ENCODE measurements at regions not wholly inside any gene's neighbourhood (a gene's known extent, or its start where the extent isn't known, plus 50 kb on each side); places are given as distances from the start of the nearest gene placed in this dataset.

- no peak overlapping the region for H3K9ac ChIP-seq (ENCODE audit: low read length in 2 of 2)
- H3K27me3 ChIP-seq (ENCODE audit: control insufficient read depth in 1 of 2, insufficient read depth in 2 of 2, low read length in 2 of 2) = no peaks in the 10 kb centered on the region
- H3K27ac ChIP-seq (ENCODE audit: low read length) = no peak overlapping the region
- H3K4me3 ChIP-seq (ENCODE audit: low read length in 2 of 2) = no peak overlapping the region
- no peaks in the 10 kb centered on the region for H3K4me1 ChIP-seq (ENCODE audit: control insufficient read depth, insufficient read depth, low read length)
- no peaks in the 10 kb centered on the region for H3K36me3 ChIP-seq (ENCODE audit: control insufficient read depth in 2 of 2, insufficient read depth in 2 of 2, low read length in 2 of 2)
- H3K9me3 ChIP-seq (ENCODE audit: control insufficient read depth in 2 of 2, low read length in 2 of 2) = no peaks in the 10 kb centered on the region
These were observed 1920.7 kb upstream of the CELF4 start for GRCh38 chr18:39486268-39486667.

- no peak overlapping the region for H3K4me3 ChIP-seq (ENCODE audit: low read length in 2 of 2)
- H3K4me1 ChIP-seq (ENCODE audit: control insufficient read depth, insufficient read depth, low read length) = peaks cover under 1% of the 10 kb centered on the region
- no peak overlapping the region for H3K27ac ChIP-seq (ENCODE audit: low read length)
- H3K36me3 ChIP-seq (ENCODE audit: control insufficient read depth in 2 of 2, insufficient read depth in 2 of 2, low read length in 2 of 2) = no peaks in the 10 kb centered on the region
- no peaks in the 10 kb centered on the region for H3K27me3 ChIP-seq (ENCODE audit: control insufficient read depth in 1 of 2, insufficient read depth in 2 of 2, low read length in 2 of 2)
- no peaks in the 10 kb centered on the region for H3K9me3 ChIP-seq (ENCODE audit: control insufficient read depth in 2 of 2, low read length in 2 of 2)
- no peak overlapping the region for H3K9ac ChIP-seq (ENCODE audit: low read length in 2 of 2)
These were observed 1920.1 kb upstream of the CELF4 start for GRCh38 chr18:39485696-39486095.

GRCh38 chr18:39481281-39481680 lies 1915.7 kb upstream of the CELF4 start:
- peaks cover 4% of the 10 kb centered on the region for H3K4me1 ChIP-seq (ENCODE audit: control insufficient read depth, insufficient read depth, low read length)
- no peaks in the 10 kb centered on the region for H3K36me3 ChIP-seq (ENCODE audit: control insufficient read depth in 2 of 2, insufficient read depth in 2 of 2, low read length in 2 of 2)
- H3K9ac ChIP-seq (ENCODE audit: low read length in 2 of 2) = no peak overlapping the region
- no peak overlapping the region for H3K4me3 ChIP-seq (ENCODE audit: low read length in 2 of 2)
- H3K9me3 ChIP-seq (ENCODE audit: control insufficient read depth in 2 of 2, low read length in 2 of 2) = no peaks in the 10 kb centered on the region
- H3K27ac ChIP-seq (ENCODE audit: low read length) = no peak overlapping the region
- H3K27me3 ChIP-seq (ENCODE audit: control insufficient read depth in 1 of 2, insufficient read depth in 2 of 2, low read length in 2 of 2) = no peaks in the 10 kb centered on the region

- Histone ChIP-seq H3K4me3 (ENCODE audit: low read length in 2 of 2) (no peak overlapping the region), H3K27ac (ENCODE audit: low read length) (no peak overlapping the region), H3K4me1 (ENCODE audit: control insufficient read depth, insufficient read depth, low read length) (peaks cover 4% of the 10 kb centered on the region), H3K9me3 (ENCODE audit: control insufficient read depth in 2 of 2, low read length in 2 of 2) (no peaks in the 10 kb centered on the region), H3K36me3 (ENCODE audit: control insufficient read depth in 2 of 2, insufficient read depth in 2 of 2, low read length in 2 of 2) (no peaks in the 10 kb centered on the region), H3K9ac (ENCODE audit: low read length in 2 of 2) (no peak overlapping the region), H3K27me3 (ENCODE audit: control insufficient read depth in 1 of 2, insufficient read depth in 2 of 2, low read length in 2 of 2) (no peaks in the 10 kb centered on the region)
These were observed 1915.0 kb upstream of the CELF4 start for GRCh38 chr18:39480494-39481195.

GRCh38 chr18:39464006-39464405 lies 1898.4 kb upstream of the CELF4 start:
- Histone ChIP-seq H3K9me3 (ENCODE audit: control insufficient read depth in 2 of 2, low read length in 2 of 2) (no peaks in the 10 kb centered on the region), H3K27me3 (ENCODE audit: control insufficient read depth in 1 of 2, insufficient read depth in 2 of 2, low read length in 2 of 2) (no peaks in the 10 kb centered on the region), H3K27ac (ENCODE audit: low read length) (no peak overlapping the region), H3K36me3 (ENCODE audit: control insufficient read depth in 2 of 2, insufficient read depth in 2 of 2, low read length in 2 of 2) (no peaks in the 10 kb centered on the region), H3K4me3 (ENCODE audit: low read length in 2 of 2) (no peak overlapping the region), H3K4me1 (ENCODE audit: control insufficient read depth, insufficient read depth, low read length) (no peaks in the 10 kb centered on the region), H3K9ac (ENCODE audit: low read length in 2 of 2) (no peak overlapping the region)

- H3K4me3 ChIP-seq (ENCODE audit: low read length in 2 of 2) = no peak overlapping the region
- H3K9me3 ChIP-seq (ENCODE audit: control insufficient read depth in 2 of 2, low read length in 2 of 2) = no peaks in the 10 kb centered on the region
- H3K36me3 ChIP-seq (ENCODE audit: control insufficient read depth in 2 of 2, insufficient read depth in 2 of 2, low read length in 2 of 2) = no peaks in the 10 kb centered on the region
- H3K4me1 ChIP-seq (ENCODE audit: control insufficient read depth, insufficient read depth, low read length) = no peaks in the 10 kb centered on the region
- no peaks in the 10 kb centered on the region for H3K27me3 ChIP-seq (ENCODE audit: control insufficient read depth in 1 of 2, insufficient read depth in 2 of 2, low read length in 2 of 2)
- H3K27ac ChIP-seq (ENCODE audit: low read length) = no peak overlapping the region
- no peak overlapping the region for H3K9ac ChIP-seq (ENCODE audit: low read length in 2 of 2)
These were observed 1896.8 kb upstream of the CELF4 start for GRCh38 chr18:39462436-39462835.

GRCh38 chr18:39460136-39460535 lies 1894.5 kb upstream of the CELF4 start:
- Histone ChIP-seq H3K27me3 (ENCODE audit: control insufficient read depth in 1 of 2, insufficient read depth in 2 of 2, low read length in 2 of 2) (no peaks in the 10 kb centered on the region), H3K4me3 (ENCODE audit: low read length in 2 of 2) (no peak overlapping the region), H3K9ac (ENCODE audit: low read length in 2 of 2) (no peak overlapping the region), H3K9me3 (ENCODE audit: control insufficient read depth in 2 of 2, low read length in 2 of 2) (no peaks in the 10 kb centered on the region), H3K27ac (ENCODE audit: low read length) (no peak overlapping the region), H3K36me3 (ENCODE audit: control insufficient read depth in 2 of 2, insufficient read depth in 2 of 2, low read length in 2 of 2) (no peaks in the 10 kb centered on the region), H3K4me1 (ENCODE audit: control insufficient read depth, insufficient read depth, low read length) (no peaks in the 10 kb centered on the region)

GRCh38 chr18:39455285-39455684 lies 1889.7 kb upstream of the CELF4 start:
- Histone ChIP-seq H3K9me3 (ENCODE audit: control insufficient read depth in 2 of 2, low read length in 2 of 2) (no peaks in the 10 kb centered on the region), H3K9ac (ENCODE audit: low read length in 2 of 2) (no peak overlapping the region), H3K36me3 (ENCODE audit: control insufficient read depth in 2 of 2, insufficient read depth in 2 of 2, low read length in 2 of 2) (no peaks in the 10 kb centered on the region), H3K27ac (ENCODE audit: low read length) (no peak overlapping the region), H3K27me3 (ENCODE audit: control insufficient read depth in 1 of 2, insufficient read depth in 2 of 2, low read length in 2 of 2) (no peaks in the 10 kb centered on the region), H3K4me3 (ENCODE audit: low read length in 2 of 2) (no peak overlapping the region), H3K4me1 (ENCODE audit: control insufficient read depth, insufficient read depth, low read length) (peaks cover 2% of the 10 kb centered on the region)

GRCh38 chr18:39454866-39455265 lies 1889.3 kb upstream of the CELF4 start:
- no peak overlapping the region for H3K4me3 ChIP-seq (ENCODE audit: low read length in 2 of 2)
- peaks cover 2% of the 10 kb centered on the region for H3K4me1 ChIP-seq (ENCODE audit: control insufficient read depth, insufficient read depth, low read length)
- no peaks in the 10 kb centered on the region for H3K27me3 ChIP-seq (ENCODE audit: control insufficient read depth in 1 of 2, insufficient read depth in 2 of 2, low read length in 2 of 2)
- H3K9ac ChIP-seq (ENCODE audit: low read length in 2 of 2) = no peak overlapping the region
- H3K36me3 ChIP-seq (ENCODE audit: control insufficient read depth in 2 of 2, insufficient read depth in 2 of 2, low read length in 2 of 2) = no peaks in the 10 kb centered on the region
- H3K9me3 ChIP-seq (ENCODE audit: control insufficient read depth in 2 of 2, low read length in 2 of 2) = no peaks in the 10 kb centered on the region
- H3K27ac ChIP-seq (ENCODE audit: low read length) = no peak overlapping the region

GRCh38 chr18:39453882-39454281 lies 1888.3 kb upstream of the CELF4 start:
- Histone ChIP-seq H3K9me3 (ENCODE audit: control insufficient read depth in 2 of 2, low read length in 2 of 2) (no peaks in the 10 kb centered on the region), H3K36me3 (ENCODE audit: control insufficient read depth in 2 of 2, insufficient read depth in 2 of 2, low read length in 2 of 2) (no peaks in the 10 kb centered on the region), H3K4me1 (ENCODE audit: control insufficient read depth, insufficient read depth, low read length) (peaks cover 2% of the 10 kb centered on the region), H3K4me3 (ENCODE audit: low read length in 2 of 2) (peak overlapping the region; percentile 57 to 68), H3K27ac (ENCODE audit: low read length) (no peak overlapping the region), H3K27me3 (ENCODE audit: control insufficient read depth in 1 of 2, insufficient read depth in 2 of 2, low read length in 2 of 2) (no peaks in the 10 kb centered on the region), H3K9ac (ENCODE audit: low read length in 2 of 2) (peak overlapping the region in 1 of 2 donors; percentile 31)

- Histone ChIP-seq H3K27ac (ENCODE audit: low read length) (no peak overlapping the region), H3K36me3 (ENCODE audit: control insufficient read depth in 2 of 2, insufficient read depth in 2 of 2, low read length in 2 of 2) (no peaks in the 10 kb centered on the region)
These were observed 1887.8 kb upstream of the CELF4 start for GRCh38 chr18:39453356-39453755.

More at GRCh38 chr18:39453356-39453755, 1887.8 kb upstream of the CELF4 start:
- Histone ChIP-seq H3K9me3 (ENCODE audit: control insufficient read depth in 2 of 2, low read length in 2 of 2) (no peaks in the 10 kb centered on the region), H3K4me1 (ENCODE audit: control insufficient read depth, insufficient read depth, low read length) (peaks cover 2% of the 10 kb centered on the region), H3K9ac (ENCODE audit: low read length in 2 of 2) (no peak overlapping the region), H3K27me3 (ENCODE audit: control insufficient read depth in 1 of 2, insufficient read depth in 2 of 2, low read length in 2 of 2) (no peaks in the 10 kb centered on the region), H3K4me3 (ENCODE audit: low read length in 2 of 2) (no peak overlapping the region)

All from stomach smooth muscle (tissue), 2 donors.